ENCODE measurements at regions not wholly inside any gene's neighbourhood (a gene's known extent, or its start where the extent isn't known, plus 50 kb on each side); places are given as distances from the start of the nearest gene placed in this dataset.

- no peak for DNase-seq (ENCODE audit: low read depth)
- H3K4me3 ChIP-seq (ENCODE audit: low read length) = no peak overlapping the region
- no peak for TF ChIP-seq CTCF (conservative IDR thresholded peaks at IDR 0.05; ENCODE audit: low read depth, low read length)
Observed at GRCh38 chr12:28883406-28883997, 265.6 kb upstream of the FAR2 start.

- TF ChIP-seq CTCF (conservative IDR thresholded peaks at IDR 0.05; ENCODE audit: low read depth, low read length) = no peak
- no peak overlapping the region for H3K4me3 ChIP-seq (ENCODE audit: low read length)
- DNase-seq (ENCODE audit: low read depth) = no peak
Observed at GRCh38 chr12:28884904-28885679, 264.0 kb upstream of the FAR2 start.

DNA sequence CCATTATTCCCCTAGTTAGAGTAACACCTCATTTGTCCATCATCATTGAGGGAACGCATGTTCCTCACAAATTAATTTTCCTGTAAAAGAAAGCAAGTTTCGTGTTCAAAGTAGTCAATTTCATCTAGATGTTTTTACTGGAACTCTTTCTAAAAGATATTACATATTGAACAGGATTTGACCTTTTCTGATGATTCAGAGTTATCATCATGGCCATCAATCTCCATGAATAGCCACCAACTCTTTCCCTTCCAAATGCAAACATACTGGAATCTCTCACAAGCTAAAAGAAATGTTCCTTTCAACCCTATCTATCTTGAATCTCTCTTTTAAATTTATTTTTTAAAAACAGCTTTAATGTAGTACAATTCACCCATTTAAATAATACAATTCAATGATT, 263.1 kb upstream of the FAR2 start:
- DNase-seq (ENCODE audit: low read depth) = no peak
- no peak overlapping the region for H3K4me3 ChIP-seq (ENCODE audit: low read length)
- no peak for TF ChIP-seq CTCF (conservative IDR thresholded peaks at IDR 0.05; ENCODE audit: low read depth, low read length)

DNA sequence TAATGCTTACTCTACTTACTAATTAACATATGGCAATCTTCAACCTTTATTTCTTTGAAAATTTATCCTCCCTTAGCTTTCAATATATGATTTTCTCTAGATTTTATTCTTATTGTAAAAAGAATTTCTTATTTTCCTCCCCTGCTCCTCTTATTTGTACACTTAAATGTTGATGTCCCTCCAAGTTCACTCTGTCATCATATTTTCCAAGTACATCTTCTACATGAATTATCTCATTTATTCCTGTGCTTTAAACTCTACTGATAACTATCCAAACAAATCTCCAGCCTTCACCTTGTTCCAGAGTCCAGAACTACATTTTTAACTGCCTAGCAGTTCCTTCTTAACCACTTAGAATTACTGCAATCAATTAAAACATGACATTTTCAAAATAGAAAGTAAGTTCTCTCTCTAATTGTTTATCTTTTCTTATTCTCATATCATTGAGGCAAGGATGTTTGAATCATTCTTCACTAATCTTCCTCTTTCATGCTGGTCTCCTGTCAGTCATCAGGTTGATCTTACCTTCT, 261.6 kb upstream of the FAR2 start:
- TF ChIP-seq CTCF (conservative IDR thresholded peaks at IDR 0.05; ENCODE audit: low read depth, low read length) = no peak
- no peak overlapping the region for H3K4me3 ChIP-seq (ENCODE audit: low read length)
- DNase-seq (ENCODE audit: low read depth) = no peak

GRCh38 chr12:28890664-28891063, 258.4 kb upstream of the FAR2 start:
- no peak for DNase-seq (ENCODE audit: low read depth)

DNA sequence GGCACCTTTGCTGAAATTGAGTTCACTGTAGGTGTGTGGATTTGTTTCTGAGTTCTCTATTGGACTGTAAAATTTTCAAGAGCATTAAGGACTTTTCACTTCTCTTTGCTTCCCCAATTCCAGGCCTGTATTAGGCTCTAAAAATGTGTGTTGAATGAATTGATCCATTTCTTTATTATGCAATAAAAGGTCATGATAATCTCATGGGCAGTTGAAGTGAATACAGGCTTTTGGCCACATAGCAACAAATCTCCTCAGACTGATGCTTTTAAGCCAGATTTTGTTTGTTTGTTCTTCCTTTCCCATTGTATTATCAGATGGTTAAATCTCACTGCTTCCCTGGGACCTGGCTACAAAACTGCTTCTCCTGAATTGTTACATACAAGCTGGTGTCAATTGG, 258.0 kb upstream of the FAR2 start:
- no peak overlapping the region for H3K4me3 ChIP-seq (ENCODE audit: low read length)
- no peak for TF ChIP-seq CTCF (conservative IDR thresholded peaks at IDR 0.05; ENCODE audit: low read depth, low read length)
- no peak for DNase-seq (ENCODE audit: low read depth)

More at GRCh38 chr12:28890664-28891063, 258.4 kb upstream of the FAR2 start:
- no peak for TF ChIP-seq CTCF (conservative IDR thresholded peaks at IDR 0.05; ENCODE audit: low read depth, low read length)
- H3K4me3 ChIP-seq (ENCODE audit: low read length) = no peak overlapping the region

DNA sequence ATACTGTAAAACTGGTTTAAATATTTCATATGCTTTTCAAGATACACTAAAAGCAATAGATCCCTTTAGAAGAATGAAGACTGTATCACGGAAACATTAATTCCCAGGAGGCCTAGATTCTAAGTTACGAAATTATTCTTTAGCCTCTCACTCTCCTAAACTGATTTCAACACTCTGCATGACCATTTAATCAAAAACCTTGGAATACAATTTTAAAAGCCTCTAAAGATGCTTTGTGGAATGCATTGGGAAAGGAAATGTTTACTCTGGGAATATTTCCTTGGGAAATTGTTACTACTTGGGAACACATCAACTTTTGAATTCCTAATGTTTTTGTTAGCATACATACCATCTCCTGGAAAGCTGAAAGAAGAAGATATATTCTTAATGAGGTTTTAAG, 255.7 kb upstream of the FAR2 start:
- DNase-seq (ENCODE audit: low read depth) = no peak
- H3K4me3 ChIP-seq (ENCODE audit: low read length) = no peak overlapping the region
- TF ChIP-seq CTCF (conservative IDR thresholded peaks at IDR 0.05; ENCODE audit: low read depth, low read length) = no peak

Measured in retinal pigment epithelial cell (primary cell).